Fibroblast of upper back skin (primary cell): ENCODE measurements at regions not wholly inside any gene's neighbourhood (a gene's known extent, or its start where the extent isn't known, plus 50 kb on each side); places are given as distances from the start of the nearest gene placed in this dataset.
A peak's percentile ranks its signal among the peaks of the same experiment; 100 is the strongest.

Source experiments
- DNase-seq: peaks from one replicate; pipeline ENCODE4 v3.0.0-alpha.2; 2013

DNA sequence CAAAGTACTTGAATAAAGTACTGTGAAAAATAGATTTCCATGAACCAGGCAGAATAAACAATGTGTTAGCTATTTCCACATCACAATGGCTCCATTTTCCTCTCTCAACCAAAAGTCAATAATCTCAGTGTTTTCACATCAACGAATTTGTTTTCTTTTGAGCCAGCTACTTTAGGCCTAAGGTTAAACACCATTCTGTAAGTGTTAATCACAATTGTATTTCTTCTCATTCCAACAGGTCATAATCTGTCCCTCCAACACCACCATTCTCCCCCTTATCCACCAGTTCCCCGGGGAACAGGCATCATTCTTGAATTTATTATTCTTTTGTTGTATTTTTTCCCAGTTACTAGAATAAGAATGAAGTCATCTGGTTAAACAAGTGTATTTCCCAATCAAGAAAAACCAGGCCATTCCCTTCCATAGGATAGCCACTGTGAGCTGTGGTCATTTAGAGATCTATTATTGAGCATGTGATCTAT, 66.2 kb upstream of the PALMD start:
- no peak for DNase-seq

DNA sequence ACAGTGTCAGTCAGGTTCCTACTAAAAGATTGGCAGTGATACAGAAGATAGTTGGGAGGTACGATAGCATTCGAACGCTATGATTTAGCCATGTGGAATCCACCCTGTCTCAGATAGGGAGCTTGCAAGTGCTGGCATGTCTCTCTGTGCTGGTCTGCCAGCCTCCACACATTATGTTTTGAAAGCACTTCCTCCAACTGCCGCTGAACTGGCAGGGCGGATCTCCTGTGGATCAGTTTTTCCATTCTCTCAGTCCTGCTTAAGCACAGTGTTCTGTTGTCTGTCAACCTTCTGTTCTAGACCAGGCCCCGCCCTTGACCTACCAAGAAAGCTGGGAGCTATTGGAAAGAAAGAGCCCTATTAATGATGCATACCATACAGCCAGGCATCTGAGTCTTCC, 65.5 kb upstream of the PALMD start:
- no peak for DNase-seq

- DNase-seq, result no peak
Observed at GRCh38 chr1:99587008-99587407, 58.9 kb upstream of the PALMD start.

- no peak for DNase-seq
Observed at GRCh38 chr1:99589186-99589636, 56.7 kb upstream of the PALMD start.

DNA sequence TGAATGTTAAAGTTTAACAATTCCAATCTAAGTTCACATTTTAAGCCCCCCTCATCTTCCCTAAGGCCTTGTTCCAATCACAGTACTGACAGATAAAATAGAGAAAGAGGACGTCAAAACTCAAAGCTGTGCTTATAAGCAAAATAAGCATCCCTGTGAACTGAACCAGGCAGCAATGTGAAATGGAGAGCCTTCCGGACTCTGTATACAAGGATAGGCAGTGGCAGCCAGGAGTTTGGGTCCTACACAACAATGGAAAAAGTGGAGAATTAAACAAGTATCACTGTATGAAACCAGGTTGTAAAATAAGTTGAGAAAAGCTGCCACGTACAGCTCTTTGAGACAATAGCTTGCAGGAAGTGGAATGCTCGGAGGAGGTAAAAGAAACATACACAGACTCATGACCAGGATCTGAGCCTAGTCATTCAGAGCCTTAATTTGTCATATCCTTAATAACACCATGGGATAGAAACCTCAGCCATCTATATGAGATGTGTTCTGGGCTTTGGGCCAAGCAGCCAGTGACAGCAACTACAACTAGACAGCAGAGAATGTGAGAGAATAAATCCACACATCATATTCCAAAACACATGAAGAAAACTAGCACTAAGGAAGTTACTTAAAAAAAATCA, 55.2 kb upstream of the PALMD start:
- peak; percentile 96 for DNase-seq

DNA sequence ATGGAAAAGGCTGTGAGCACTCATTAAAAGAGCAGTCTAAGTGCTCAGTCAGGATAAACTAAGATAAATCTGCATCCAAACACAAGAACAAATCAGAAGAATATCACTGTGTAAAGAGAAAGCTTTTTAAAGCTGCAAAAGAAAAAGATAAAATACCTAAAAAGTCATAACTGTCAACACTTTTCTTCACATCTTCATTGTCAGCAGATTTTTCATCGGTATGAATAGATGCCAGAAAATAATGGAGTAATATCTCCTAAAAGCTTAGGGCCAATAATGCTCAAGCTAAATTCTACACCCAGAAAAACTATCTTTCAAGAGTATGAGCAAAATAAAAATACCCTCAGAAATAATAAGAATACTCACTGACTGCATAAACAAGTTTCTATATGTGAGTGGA, 54.0 kb upstream of the PALMD start:
- DNase-seq, result no peak

GRCh38 chr1:99594205-99594604, 51.7 kb upstream of the PALMD start:
- no peak for DNase-seq

- DNase-seq, result no peak
Observed at GRCh38 chr1:99595041-99595440, 50.9 kb upstream of the PALMD start.

GRCh38 chr1:99595441-99595840, 50.5 kb upstream of the PALMD start:
- no peak for DNase-seq
